ENCODE measurements at regions not wholly inside any gene's neighbourhood (a gene's known extent, or its start where the extent isn't known, plus 50 kb on each side); places are given as distances from the start of the nearest gene placed in this dataset.

GRCh38 chr5:135632798-135633197 lies 54.0 kb upstream of the CXCL14 start:
- TF ChIP-seq TCF12 (IDR thresholded peaks at IDR 0.05; ENCODE audit: low read depth): no peak
- TF ChIP-seq EGR1 (IDR thresholded peaks at IDR 0.05): no peak
- TF ChIP-seq, protein P1, sequence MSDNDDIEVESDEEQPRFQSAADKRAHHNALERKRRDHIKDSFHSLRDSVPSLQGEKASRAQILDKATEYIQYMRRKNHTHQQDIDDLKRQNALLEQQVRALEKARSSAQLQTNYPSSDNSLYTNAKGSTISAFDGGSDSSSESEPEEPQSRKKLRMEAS (IDR thresholded peaks at IDR 0.05): no peak
- TF ChIP-seq, protein P2, sequence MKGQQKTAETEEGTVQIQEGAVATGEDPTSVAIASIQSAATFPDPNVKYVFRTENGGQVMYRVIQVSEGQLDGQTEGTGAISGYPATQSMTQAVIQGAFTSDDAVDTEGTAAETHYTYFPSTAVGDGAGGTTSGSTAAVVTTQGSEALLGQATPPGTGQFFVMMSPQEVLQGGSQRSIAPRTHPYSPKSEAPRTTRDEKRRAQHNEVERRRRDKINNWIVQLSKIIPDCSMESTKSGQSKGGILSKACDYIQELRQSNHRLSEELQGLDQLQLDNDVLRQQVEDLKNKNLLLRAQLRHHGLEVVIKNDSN (IDR thresholded peaks at IDR 0.05): no peak
- TF ChIP-seq TAF1 (IDR thresholded peaks at IDR 0.05; ENCODE audit: low read depth): no peak
- TF ChIP-seq NFIC (IDR thresholded peaks at IDR 0.05): no peak
- TF ChIP-seq TEAD4 (IDR thresholded peaks at IDR 0.05): no peak
- no peak for TF ChIP-seq ZBTB7A (IDR thresholded peaks at IDR 0.05; ENCODE audit: low read depth)
- no peak for TF ChIP-seq CEBPB (IDR thresholded peaks at IDR 0.05)
- TF ChIP-seq RAD21 (IDR thresholded peaks at IDR 0.05; ENCODE audit: low read depth): no peak
- TF ChIP-seq EP300 (IDR thresholded peaks at IDR 0.05; ENCODE audit: borderline replicate concordance): no peak
- TF ChIP-seq CREB1 (IDR thresholded peaks at IDR 0.05; ENCODE audit: low read depth): no peak
- no peak for TF ChIP-seq YY1 (IDR thresholded peaks at IDR 0.05; ENCODE audit: low read depth)
- TF ChIP-seq, protein P3, sequence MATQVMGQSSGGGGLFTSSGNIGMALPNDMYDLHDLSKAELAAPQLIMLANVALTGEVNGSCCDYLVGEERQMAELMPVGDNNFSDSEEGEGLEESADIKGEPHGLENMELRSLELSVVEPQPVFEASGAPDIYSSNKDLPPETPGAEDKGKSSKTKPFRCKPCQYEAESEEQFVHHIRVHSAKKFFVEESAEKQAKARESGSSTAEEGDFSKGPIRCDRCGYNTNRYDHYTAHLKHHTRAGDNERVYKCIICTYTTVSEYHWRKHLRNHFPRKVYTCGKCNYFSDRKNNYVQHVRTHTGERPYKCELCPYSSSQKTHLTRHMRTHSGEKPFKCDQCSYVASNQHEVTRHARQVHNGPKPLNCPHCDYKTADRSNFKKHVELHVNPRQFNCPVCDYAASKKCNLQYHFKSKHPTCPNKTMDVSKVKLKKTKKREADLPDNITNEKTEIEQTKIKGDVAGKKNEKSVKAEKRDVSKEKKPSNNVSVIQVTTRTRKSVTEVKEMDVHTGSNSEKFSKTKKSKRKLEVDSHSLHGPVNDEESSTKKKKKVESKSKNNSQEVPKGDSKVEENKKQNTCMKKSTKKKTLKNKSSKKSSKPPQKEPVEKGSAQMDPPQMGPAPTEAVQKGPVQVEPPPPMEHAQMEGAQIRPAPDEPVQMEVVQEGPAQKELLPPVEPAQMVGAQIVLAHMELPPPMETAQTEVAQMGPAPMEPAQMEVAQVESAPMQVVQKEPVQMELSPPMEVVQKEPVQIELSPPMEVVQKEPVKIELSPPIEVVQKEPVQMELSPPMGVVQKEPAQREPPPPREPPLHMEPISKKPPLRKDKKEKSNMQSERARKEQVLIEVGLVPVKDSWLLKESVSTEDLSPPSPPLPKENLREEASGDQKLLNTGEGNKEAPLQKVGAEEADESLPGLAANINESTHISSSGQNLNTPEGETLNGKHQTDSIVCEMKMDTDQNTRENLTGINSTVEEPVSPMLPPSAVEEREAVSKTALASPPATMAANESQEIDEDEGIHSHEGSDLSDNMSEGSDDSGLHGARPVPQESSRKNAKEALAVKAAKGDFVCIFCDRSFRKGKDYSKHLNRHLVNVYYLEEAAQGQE (IDR thresholded peaks at IDR 0.05; ENCODE audit: low read depth): no peak
- TF ChIP-seq FOXM1 (IDR thresholded peaks at IDR 0.05; ENCODE audit: borderline replicate concordance, low read depth): no peak

- no peak for TF ChIP-seq RAD21 (IDR thresholded peaks at IDR 0.05; ENCODE audit: low read depth)
- TF ChIP-seq, protein P3 (IDR thresholded peaks at IDR 0.05; ENCODE audit: low read depth): no peak
- TF ChIP-seq EGR1 (IDR thresholded peaks at IDR 0.05): no peak
- no peak for TF ChIP-seq TCF12 (IDR thresholded peaks at IDR 0.05; ENCODE audit: low read depth)
- TF ChIP-seq FOXM1 (IDR thresholded peaks at IDR 0.05; ENCODE audit: borderline replicate concordance, low read depth): no peak
Measured at GRCh38 chr5:135631391-135631790, 52.6 kb upstream of the CXCL14 start.

- TF ChIP-seq ZBTB7A (IDR thresholded peaks at IDR 0.05; ENCODE audit: low read depth) (no peak), TAF1 (IDR thresholded peaks at IDR 0.05; ENCODE audit: low read depth) (no peak), EGR1 (IDR thresholded peaks at IDR 0.05) (no peak), CEBPB (IDR thresholded peaks at IDR 0.05) (no peak)
Measured at GRCh38 chr5:135629666-135630065, 50.9 kb upstream of the CXCL14 start.

GRCh38 chr5:135628771-135629563 lies 50.2 kb upstream of the CXCL14 start:
- TF ChIP-seq TEAD4 (IDR thresholded peaks at IDR 0.05) (peak; percentile 35; the same call in 1 of the 2 replicates), RAD21 (IDR thresholded peaks at IDR 0.05; ENCODE audit: low read depth) (no peak)

Data from Ishikawa (cell line).